BLaER1 (cell line): ENCODE measurements at regions not wholly inside any gene's neighbourhood (a gene's known extent, or its start where the extent isn't known, plus 50 kb on each side); places are given as distances from the start of the nearest gene placed in this dataset.

ENCODE experiments used
- H3K27ac ChIP-seq: shearing (Covaris generic); formaldehyde crosslinking; 2 replicates; pipeline ENCODE4 v1.8.1; 2022
- H3K27me3 ChIP-seq: shearing (Covaris generic); formaldehyde crosslinking; 2 replicates; pipeline ENCODE4 v1.8.1; 2022
- H3K36me3 ChIP-seq: shearing (Covaris generic); formaldehyde crosslinking; 2 replicates; pipeline ENCODE4 v1.8.1; 2022
- H3K4me1 ChIP-seq: shearing (Covaris generic); formaldehyde crosslinking; 2 replicates; pipeline ENCODE4 v1.8.1; 2022
- H3K4me2 ChIP-seq: shearing (Covaris generic); formaldehyde crosslinking; 2 replicates; pipeline ENCODE4 v1.8.1; 2022
- H3K4me3 ChIP-seq: shearing (Covaris generic); formaldehyde crosslinking; 2 replicates; pipeline ENCODE4 v1.8.1; 2022
- H3K9ac ChIP-seq: shearing (Covaris generic); formaldehyde crosslinking; 2 replicates; pipeline ENCODE4 v1.8.1; 2022
- H3K9me3 ChIP-seq: shearing (Covaris generic); formaldehyde crosslinking; 2 replicates; pipeline ENCODE4 v1.8.1; 2022
- H4K20me1 ChIP-seq: shearing (Covaris generic); formaldehyde crosslinking; 2 replicates; pipeline ENCODE4 v1.8.1; 2022
- Cebpa-rat ChIP-seq: shearing (Covaris generic); IDR thresholded peaks from 2 replicates; pipeline ENCODE4 v1.8.1; 2022

DNA sequence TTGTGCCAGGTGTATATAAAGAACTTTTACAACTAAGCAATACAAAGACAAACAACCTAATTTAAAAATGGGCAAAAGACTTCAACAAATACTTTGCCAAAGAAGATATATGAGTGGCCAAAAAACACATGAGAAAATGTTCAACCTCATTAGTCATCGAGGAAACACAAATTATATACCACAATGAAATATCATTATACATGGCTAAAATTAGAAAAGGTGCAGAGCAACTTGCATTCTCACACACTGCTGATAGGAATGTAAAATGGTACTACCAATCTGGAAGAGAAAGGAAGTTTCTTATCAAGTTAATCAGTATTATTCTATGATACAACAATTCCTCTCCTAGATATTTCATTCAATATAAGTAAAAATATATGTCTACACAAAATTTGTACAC is 131.6 kb upstream of the FRMD6 start:
- Histone ChIP-seq H4K20me1 (no peaks in the 10 kb centered on the region), H3K4me1 (no peaks in the 10 kb centered on the region), H3K27ac (no peak overlapping the region), H3K36me3 (no peaks in the 10 kb centered on the region), H3K27me3 (no peaks in the 10 kb centered on the region), H3K4me2 (no peak overlapping the region), H3K4me3 (no peak overlapping the region), H3K9me3 (no peaks in the 10 kb centered on the region), H3K9ac (no peak overlapping the region)
- TF ChIP-seq Cebpa-rat, result no peak

GRCh38 chr14:51521764-51522163 is 129.9 kb upstream of the FRMD6 start:
- H3K27me3 ChIP-seq, result no peaks in the 10 kb centered on the region
- TF ChIP-seq Cebpa-rat, result no peak
- H3K4me2 ChIP-seq, result no peak overlapping the region
- H4K20me1 ChIP-seq, result no peaks in the 10 kb centered on the region
- H3K4me1 ChIP-seq, result no peaks in the 10 kb centered on the region
- no peak overlapping the region for H3K27ac ChIP-seq
- H3K36me3 ChIP-seq, result no peaks in the 10 kb centered on the region
- no peaks in the 10 kb centered on the region for H3K9me3 ChIP-seq
- no peak overlapping the region for H3K4me3 ChIP-seq
- H3K9ac ChIP-seq, result no peak overlapping the region

GRCh38 chr14:51523243-51523642 is 128.5 kb upstream of the FRMD6 start:
- Histone ChIP-seq H3K4me1 (no peaks in the 10 kb centered on the region), H3K27ac (no peak overlapping the region), H3K27me3 (no peaks in the 10 kb centered on the region), H3K9ac (no peak overlapping the region), H3K36me3 (no peaks in the 10 kb centered on the region), H3K4me2 (no peak overlapping the region), H3K9me3 (no peaks in the 10 kb centered on the region), H3K4me3 (no peak overlapping the region), H4K20me1 (no peaks in the 10 kb centered on the region)
- no peak for TF ChIP-seq Cebpa-rat

- H4K20me1 ChIP-seq, result no peaks in the 10 kb centered on the region
- H3K9me3 ChIP-seq, result no peaks in the 10 kb centered on the region
- no peak overlapping the region for H3K4me3 ChIP-seq
- no peak overlapping the region for H3K27ac ChIP-seq
- no peaks in the 10 kb centered on the region for H3K4me1 ChIP-seq
- no peak overlapping the region for H3K9ac ChIP-seq
- H3K27me3 ChIP-seq, result no peaks in the 10 kb centered on the region
- no peak for TF ChIP-seq Cebpa-rat
- H3K4me2 ChIP-seq, result no peak overlapping the region
- no peaks in the 10 kb centered on the region for H3K36me3 ChIP-seq
Observed at GRCh38 chr14:51525739-51526138, 126.0 kb upstream of the FRMD6 start.

DNA sequence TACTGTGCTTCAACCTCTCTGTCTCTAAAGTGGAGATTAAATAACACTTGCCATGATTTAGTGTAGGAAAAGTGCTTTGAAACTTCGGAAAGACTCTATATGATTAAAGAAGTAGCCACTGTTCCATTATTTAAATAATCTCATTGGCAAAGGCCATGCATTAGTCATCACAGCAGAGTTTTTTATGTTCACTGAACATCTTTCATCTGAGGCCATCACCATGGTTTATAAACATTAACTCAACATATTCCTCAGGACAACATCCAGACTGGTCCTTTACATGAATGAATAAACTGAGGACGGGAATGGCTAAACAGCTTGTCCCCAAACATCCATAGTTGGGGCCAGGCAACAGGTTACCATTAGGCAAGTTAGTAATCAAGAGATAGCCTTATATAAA is 124.6 kb upstream of the FRMD6 start:
- Histone ChIP-seq H3K9me3 (no peaks in the 10 kb centered on the region), H4K20me1 (no peaks in the 10 kb centered on the region), H3K9ac (no peak overlapping the region), H3K4me3 (no peak overlapping the region), H3K4me1 (no peaks in the 10 kb centered on the region), H3K36me3 (no peaks in the 10 kb centered on the region), H3K27ac (no peak overlapping the region), H3K4me2 (no peak overlapping the region), H3K27me3 (no peaks in the 10 kb centered on the region)
- TF ChIP-seq Cebpa-rat, result no peak

- no peak for TF ChIP-seq Cebpa-rat
- Histone ChIP-seq H3K9me3 (no peaks in the 10 kb centered on the region), H3K27ac (no peak overlapping the region), H3K4me2 (no peak overlapping the region), H4K20me1 (no peaks in the 10 kb centered on the region), H3K9ac (no peak overlapping the region), H3K4me3 (no peak overlapping the region), H3K27me3 (no peaks in the 10 kb centered on the region), H3K36me3 (no peaks in the 10 kb centered on the region), H3K4me1 (no peaks in the 10 kb centered on the region)
Observed at GRCh38 chr14:51529736-51530135, 122.0 kb upstream of the FRMD6 start.

DNA sequence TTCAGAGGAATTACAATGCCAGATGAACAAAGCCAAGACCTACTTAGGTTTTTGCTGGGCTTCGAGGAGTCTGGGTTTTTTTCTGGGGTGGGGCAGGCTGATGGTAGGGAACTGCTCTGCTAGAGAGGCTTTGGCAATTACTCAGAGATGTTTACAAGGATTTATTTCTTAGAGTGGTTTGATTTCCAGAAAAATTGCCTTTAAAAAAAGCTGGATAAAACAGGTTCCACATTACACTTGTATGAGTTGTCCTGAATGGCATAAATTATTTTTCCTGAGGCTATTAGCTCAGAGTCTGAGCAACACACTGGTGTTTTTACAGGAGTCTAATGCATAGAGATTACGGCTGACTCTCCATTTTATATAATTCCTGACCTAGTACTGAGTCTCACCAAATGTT is 118.5 kb upstream of the FRMD6 start:
- Histone ChIP-seq H3K4me3 (no peak overlapping the region), H3K9me3 (peaks cover 6% of the 10 kb centered on the region), H3K36me3 (no peaks in the 10 kb centered on the region), H3K27me3 (no peaks in the 10 kb centered on the region), H3K4me2 (no peak overlapping the region), H3K9ac (no peak overlapping the region), H3K27ac (no peak overlapping the region), H4K20me1 (no peaks in the 10 kb centered on the region), H3K4me1 (no peaks in the 10 kb centered on the region)
- no peak for TF ChIP-seq Cebpa-rat

GRCh38 chr14:51533872-51534553 is 117.7 kb upstream of the FRMD6 start:
- TF ChIP-seq Cebpa-rat, result no peak
- Histone ChIP-seq H3K27me3 (no peaks in the 10 kb centered on the region), H3K36me3 (no peaks in the 10 kb centered on the region), H3K4me3 (no peak overlapping the region), H3K9ac (no peak overlapping the region), H3K4me1 (no peaks in the 10 kb centered on the region), H4K20me1 (no peaks in the 10 kb centered on the region), H3K9me3 (peaks cover 6% of the 10 kb centered on the region), H3K4me2 (no peak overlapping the region), H3K27ac (no peak overlapping the region)

DNA sequence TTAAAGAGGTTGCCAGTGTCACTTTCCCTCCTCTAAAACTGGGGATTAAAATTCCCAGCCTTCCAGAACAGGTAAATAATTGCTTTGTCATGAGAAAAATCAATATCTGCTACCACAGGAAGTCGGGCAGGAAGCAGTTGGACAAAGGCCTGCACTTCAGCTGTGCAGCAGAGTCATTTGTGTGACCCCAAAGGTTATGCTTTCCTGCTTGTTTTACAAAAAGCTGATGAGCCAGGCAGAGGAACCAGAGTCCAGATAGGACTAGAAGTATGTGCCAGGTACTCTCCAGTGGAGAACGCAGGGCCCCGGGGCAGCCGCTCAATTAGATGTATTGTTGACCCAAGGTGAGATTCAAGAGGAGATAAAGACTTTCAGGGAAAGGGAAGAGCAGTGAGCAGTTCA is 117.1 kb upstream of the FRMD6 start:
- no peak overlapping the region for H3K9ac ChIP-seq
- no peaks in the 10 kb centered on the region for H3K4me1 ChIP-seq
- H3K27ac ChIP-seq, result no peak overlapping the region
- no peak overlapping the region for H3K4me3 ChIP-seq
- peaks cover 6% of the 10 kb centered on the region for H3K9me3 ChIP-seq
- H3K27me3 ChIP-seq, result no peaks in the 10 kb centered on the region
- no peaks in the 10 kb centered on the region for H3K36me3 ChIP-seq
- H3K4me2 ChIP-seq, result no peak overlapping the region
- TF ChIP-seq Cebpa-rat, result no peak
- no peaks in the 10 kb centered on the region for H4K20me1 ChIP-seq

DNA sequence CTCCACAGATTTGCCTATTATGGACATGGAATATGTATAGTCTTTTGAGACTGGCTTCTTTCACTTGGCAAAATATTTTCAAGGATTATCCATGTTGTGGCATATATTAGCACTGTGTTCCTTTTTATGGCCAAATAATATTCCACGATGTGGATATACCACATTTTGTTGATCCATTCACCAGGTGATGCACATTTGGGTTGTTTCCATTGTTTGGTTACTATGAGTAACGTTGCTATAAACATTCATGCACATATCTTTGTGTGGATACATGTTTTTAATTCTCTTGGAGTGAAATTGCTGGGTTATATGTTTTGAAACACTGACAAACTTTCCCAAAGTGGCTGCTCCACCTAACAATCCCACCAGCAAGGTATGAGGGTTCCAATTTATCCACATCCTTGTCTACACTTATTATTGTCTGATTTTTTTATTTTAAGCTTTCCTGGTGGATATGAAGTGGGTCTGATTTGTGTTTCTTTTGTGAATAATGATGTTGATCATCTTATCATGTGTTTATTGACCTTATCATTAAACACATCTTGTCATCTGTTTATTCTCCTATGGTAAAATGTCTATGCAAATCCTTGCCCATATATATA is 116.2 kb upstream of the FRMD6 start:
- no peak overlapping the region for H3K4me2 ChIP-seq
- H3K36me3 ChIP-seq, result no peaks in the 10 kb centered on the region
- H3K4me3 ChIP-seq, result no peak overlapping the region
- H3K27me3 ChIP-seq, result no peaks in the 10 kb centered on the region
- H3K9me3 ChIP-seq, result peaks cover 6% of the 10 kb centered on the region
- H3K9ac ChIP-seq, result no peak overlapping the region
- TF ChIP-seq Cebpa-rat, result no peak
- no peak overlapping the region for H3K27ac ChIP-seq
- no peaks in the 10 kb centered on the region for H3K4me1 ChIP-seq
- no peaks in the 10 kb centered on the region for H4K20me1 ChIP-seq
